ENCODE measurements at regions not wholly inside any gene's neighbourhood (a gene's known extent, or its start where the extent isn't known, plus 50 kb on each side); places are given as distances from the start of the nearest gene placed in this dataset.

- Histone ChIP-seq H3K9ac (ENCODE audit: low read depth, low read length, poor library complexity, severe bottlenecking) (no peak overlapping the region), H3K9me3 (ENCODE audit: insufficient read depth, low read depth, low read length) (no peaks in the 10 kb centered on the region), H3K4me2 (ENCODE audit: low read depth, low read length, poor library complexity, severe bottlenecking) (no peak overlapping the region), H3K27me3 (ENCODE audit: insufficient read depth, low read length, poor library complexity, severe bottlenecking) (no peaks in the 10 kb centered on the region), H3K79me2 (ENCODE audit: insufficient read depth, low read length) (no peaks in the 10 kb centered on the region), H3K4me1 (ENCODE audit: insufficient read depth, low read length, poor library complexity, severe bottlenecking) (no peaks in the 10 kb centered on the region), H4K20me1 (ENCODE audit: insufficient read depth, low read length, poor library complexity, severe bottlenecking) (no peaks in the 10 kb centered on the region), H3F3A (ENCODE audit: low read depth) (no peaks in the 10 kb centered on the region), H3K4me3 (ENCODE audit: low read length, poor library complexity, severe bottlenecking) (no peak overlapping the region), H2AFZ (ENCODE audit: low read length) (no peak overlapping the region), H3K36me3 (ENCODE audit: insufficient read depth, low read length) (no peaks in the 10 kb centered on the region), H3K9me2 (replicated peaks; ENCODE audit: low read depth, low read length) (no peaks in the 10 kb centered on the region)
- TF ChIP-seq CTCF (conservative IDR thresholded peaks at IDR 0.05; ENCODE audit: low read length): no peak
- TF ChIP-seq EZH2phosphoT487 (IDR thresholded peaks at IDR 0.05; ENCODE audit: borderline replicate concordance): no peak
Observed at GRCh38 chr1:47590523-47591225, 152.8 kb downstream of the FOXD2 start.

GRCh38 chr1:47591801-47592200 is 154.0 kb downstream of the FOXD2 start:
- Histone ChIP-seq H3K27me3 (ENCODE audit: insufficient read depth, low read length, poor library complexity, severe bottlenecking) (no peaks in the 10 kb centered on the region), H3K4me1 (ENCODE audit: insufficient read depth, low read length, poor library complexity, severe bottlenecking) (no peaks in the 10 kb centered on the region), H3K36me3 (ENCODE audit: insufficient read depth, low read length) (no peaks in the 10 kb centered on the region), H3K9me3 (ENCODE audit: insufficient read depth, low read depth, low read length) (no peaks in the 10 kb centered on the region), H3F3A (ENCODE audit: low read depth) (no peaks in the 10 kb centered on the region), H3K4me3 (ENCODE audit: low read length, poor library complexity, severe bottlenecking) (no peak overlapping the region), H3K4me2 (ENCODE audit: low read depth, low read length, poor library complexity, severe bottlenecking) (no peak overlapping the region), H3K9ac (ENCODE audit: low read depth, low read length, poor library complexity, severe bottlenecking) (no peak overlapping the region), H3K79me2 (ENCODE audit: insufficient read depth, low read length) (no peaks in the 10 kb centered on the region), H2AFZ (ENCODE audit: low read length) (no peak overlapping the region), H4K20me1 (ENCODE audit: insufficient read depth, low read length, poor library complexity, severe bottlenecking) (no peaks in the 10 kb centered on the region), H3K9me2 (replicated peaks; ENCODE audit: low read depth, low read length) (no peaks in the 10 kb centered on the region)
- TF ChIP-seq CTCF (conservative IDR thresholded peaks at IDR 0.05; ENCODE audit: low read length) (no peak), EZH2phosphoT487 (IDR thresholded peaks at IDR 0.05; ENCODE audit: borderline replicate concordance) (no peak)

- no peaks in the 10 kb centered on the region for H3K4me1 ChIP-seq (ENCODE audit: insufficient read depth, low read length, poor library complexity, severe bottlenecking)
- no peaks in the 10 kb centered on the region for H3K9me2 ChIP-seq (replicated peaks; ENCODE audit: low read depth, low read length)
- H3K9ac ChIP-seq (ENCODE audit: low read depth, low read length, poor library complexity, severe bottlenecking): no peak overlapping the region
- no peaks in the 10 kb centered on the region for H4K20me1 ChIP-seq (ENCODE audit: insufficient read depth, low read length, poor library complexity, severe bottlenecking)
- H3K4me3 ChIP-seq (ENCODE audit: low read length, poor library complexity, severe bottlenecking): no peak overlapping the region
- H2AFZ ChIP-seq (ENCODE audit: low read length): no peak overlapping the region
- TF ChIP-seq CTCF (conservative IDR thresholded peaks at IDR 0.05; ENCODE audit: low read length) (no peak), EZH2phosphoT487 (IDR thresholded peaks at IDR 0.05; ENCODE audit: borderline replicate concordance) (no peak)
- no peaks in the 10 kb centered on the region for H3K9me3 ChIP-seq (ENCODE audit: insufficient read depth, low read depth, low read length)
- H3F3A ChIP-seq (ENCODE audit: low read depth): no peaks in the 10 kb centered on the region
- H3K36me3 ChIP-seq (ENCODE audit: insufficient read depth, low read length): no peaks in the 10 kb centered on the region
- no peaks in the 10 kb centered on the region for H3K79me2 ChIP-seq (ENCODE audit: insufficient read depth, low read length)
- H3K27me3 ChIP-seq (ENCODE audit: insufficient read depth, low read length, poor library complexity, severe bottlenecking): no peaks in the 10 kb centered on the region
- no peak overlapping the region for H3K4me2 ChIP-seq (ENCODE audit: low read depth, low read length, poor library complexity, severe bottlenecking)
Observed at GRCh38 chr1:47592296-47593012, 154.6 kb downstream of the FOXD2 start.

All from Loucy (cell line).